ENCODE measurements at regions not wholly inside any gene's neighbourhood (a gene's known extent, or its start where the extent isn't known, plus 50 kb on each side); places are given as distances from the start of the nearest gene placed in this dataset.

- TF ChIP-seq POLR2AphosphoS5 (IDR thresholded peaks at IDR 0.05) (no peak), POLR2A (IDR thresholded peaks at IDR 0.05) (no peak)
These were observed 273.4 kb downstream of the IGSF11 start for GRCh38 chr3:118761291-118761606.

Measured in transverse colon (tissue), 3 donors.